Coronary artery (tissue), 2 donors: ENCODE measurements at regions not wholly inside any gene's neighbourhood (a gene's known extent, or its start where the extent isn't known, plus 50 kb on each side); places are given as distances from the start of the nearest gene placed in this dataset.

Experiments used
- DNase-seq: peaks from one replicate; pipeline ENCODE4 v3.0.0-alpha.2; 2017; ENCODE audit warnings: low spot score
- H3K27ac ChIP-seq, 2 donors: fragments of 200-600 bp; sonication (generic); one replicate each; pipeline ENCODE4 v1.5.1; 2016 to 2019
- H3K4me3 ChIP-seq: fragments of 200-600 bp; sonication (generic); 2 replicates; pipeline ENCODE4 v1.5.1; 2016; ENCODE audit warnings: mild to moderate bottlenecking, moderate library complexity
- CTCF ChIP-seq: fragments of 200-600 bp; sonication (generic); IDR thresholded peaks from one replicate; pipeline ENCODE4 v1.5.1; 2019; ENCODE audit warnings: antibody characterized with exemption

GRCh38 chr7:9856668-9857067 lies 1117.0 kb upstream of the PHF14 start:
- no peak for TF ChIP-seq CTCF
- DNase-seq = no peak
- H3K27ac ChIP-seq = no peak overlapping the region
- H3K4me3 ChIP-seq = no peak overlapping the region

GRCh38 chr7:9863545-9863944 lies 1110.1 kb upstream of the PHF14 start:
- Histone ChIP-seq H3K4me3 (no peak overlapping the region), H3K27ac (no peak overlapping the region)
- no peak for TF ChIP-seq CTCF
- no peak for DNase-seq

- no peak overlapping the region for H3K4me3 ChIP-seq
- no peak overlapping the region for H3K27ac ChIP-seq
- TF ChIP-seq CTCF = no peak
- no peak for DNase-seq
Observed at GRCh38 chr7:9869151-9869550, 1104.5 kb upstream of the PHF14 start.

- DNase-seq = no peak
- no peak for TF ChIP-seq CTCF
- Histone ChIP-seq H3K4me3 (no peak overlapping the region), H3K27ac (no peak overlapping the region)
Observed at GRCh38 chr7:9869566-9869965, 1104.1 kb upstream of the PHF14 start.

- TF ChIP-seq CTCF = no peak
- Histone ChIP-seq H3K4me3 (no peak overlapping the region), H3K27ac (no peak overlapping the region)
- DNase-seq = no peak
Observed at GRCh38 chr7:9870674-9871073, 1103.0 kb upstream of the PHF14 start.

- TF ChIP-seq CTCF = no peak
- Histone ChIP-seq H3K4me3 (no peak overlapping the region), H3K27ac (no peak overlapping the region)
- DNase-seq = no peak
Observed at GRCh38 chr7:9874182-9874581, 1099.5 kb upstream of the PHF14 start.

- H3K27ac ChIP-seq = no peak overlapping the region
- H3K4me3 ChIP-seq = no peak overlapping the region
- DNase-seq = no peak
- TF ChIP-seq CTCF = no peak
Observed at GRCh38 chr7:9876053-9876452, 1097.6 kb upstream of the PHF14 start.
